Retinal pigment epithelial cell (primary cell): ENCODE measurements at regions not wholly inside any gene's neighbourhood (a gene's known extent, or its start where the extent isn't known, plus 50 kb on each side); places are given as distances from the start of the nearest gene placed in this dataset.

Experiments
- DNase-seq: peaks from one replicate; pipeline ENCODE4 v3.0.0-alpha.2; 2010; ENCODE audit warnings: low read depth
- H3K4me3 ChIP-seq: 2 replicates; pipeline ENCODE4 v1.5.1; 2011; ENCODE audit warnings: mild to moderate bottlenecking, low read length, control low read depth, moderate library complexity
- TF ChIP-seq, protein P1 (sequence below): conservative IDR thresholded peaks from 2 replicates; pipeline ENCODE4 v1.5.1; 2011; ENCODE audit warnings: low read depth, low read length, control low read depth, inconsistent platforms

GRCh38 chr1:10888791-10889649 lies 92.6 kb upstream of the CASZ1 start:
- DNase-seq = no peak
- TF ChIP-seq, protein P1, sequence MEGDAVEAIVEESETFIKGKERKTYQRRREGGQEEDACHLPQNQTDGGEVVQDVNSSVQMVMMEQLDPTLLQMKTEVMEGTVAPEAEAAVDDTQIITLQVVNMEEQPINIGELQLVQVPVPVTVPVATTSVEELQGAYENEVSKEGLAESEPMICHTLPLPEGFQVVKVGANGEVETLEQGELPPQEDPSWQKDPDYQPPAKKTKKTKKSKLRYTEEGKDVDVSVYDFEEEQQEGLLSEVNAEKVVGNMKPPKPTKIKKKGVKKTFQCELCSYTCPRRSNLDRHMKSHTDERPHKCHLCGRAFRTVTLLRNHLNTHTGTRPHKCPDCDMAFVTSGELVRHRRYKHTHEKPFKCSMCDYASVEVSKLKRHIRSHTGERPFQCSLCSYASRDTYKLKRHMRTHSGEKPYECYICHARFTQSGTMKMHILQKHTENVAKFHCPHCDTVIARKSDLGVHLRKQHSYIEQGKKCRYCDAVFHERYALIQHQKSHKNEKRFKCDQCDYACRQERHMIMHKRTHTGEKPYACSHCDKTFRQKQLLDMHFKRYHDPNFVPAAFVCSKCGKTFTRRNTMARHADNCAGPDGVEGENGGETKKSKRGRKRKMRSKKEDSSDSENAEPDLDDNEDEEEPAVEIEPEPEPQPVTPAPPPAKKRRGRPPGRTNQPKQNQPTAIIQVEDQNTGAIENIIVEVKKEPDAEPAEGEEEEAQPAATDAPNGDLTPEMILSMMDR = no peak
- H3K4me3 ChIP-seq = no peak overlapping the region

DNA sequence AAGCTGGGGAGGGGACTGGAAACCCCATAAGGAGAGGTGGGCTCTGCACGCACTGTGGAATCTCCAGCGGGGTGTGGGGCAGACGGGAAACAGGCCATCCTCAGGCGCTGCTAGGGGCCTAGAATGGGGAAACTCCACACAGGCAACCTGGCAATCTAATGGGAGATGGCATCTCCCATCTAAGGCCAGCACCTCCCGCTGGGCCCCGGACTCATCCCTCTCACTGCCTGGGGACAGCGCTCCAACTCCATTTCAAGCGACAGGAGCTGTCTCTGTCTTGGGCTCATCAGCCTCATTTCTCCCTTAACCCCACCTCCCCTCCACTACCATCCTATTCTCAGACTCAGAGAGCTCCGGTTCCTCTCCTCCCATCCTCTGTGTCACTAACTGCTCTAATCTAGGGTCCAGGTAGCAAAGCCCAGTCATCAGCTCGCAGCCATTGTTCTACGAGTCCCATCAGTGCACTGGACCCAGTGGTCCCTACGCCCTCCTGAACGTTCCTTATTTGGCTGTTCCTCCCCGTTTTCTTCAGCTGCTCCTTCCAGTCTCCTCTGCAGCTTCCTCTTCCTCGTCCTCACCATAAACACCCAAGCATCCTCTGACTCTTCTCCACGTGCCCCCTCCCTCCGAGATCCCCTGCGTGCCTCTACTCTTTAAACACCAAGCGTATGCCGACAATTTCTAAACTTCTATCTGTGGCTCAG lies 93.4 kb upstream of the CASZ1 start:
- TF ChIP-seq, protein P1 = no peak
- no peak for DNase-seq
- H3K4me3 ChIP-seq = no peak overlapping the region

GRCh38 chr1:10890491-10891071 lies 94.1 kb upstream of the CASZ1 start:
- no peak overlapping the region for H3K4me3 ChIP-seq
- DNase-seq = no peak
- TF ChIP-seq, protein P1 = no peak

GRCh38 chr1:10891091-10891490 lies 94.6 kb upstream of the CASZ1 start:
- TF ChIP-seq, protein P1 = no peak
- no peak for DNase-seq
- no peak overlapping the region for H3K4me3 ChIP-seq

- no peak overlapping the region for H3K4me3 ChIP-seq
- TF ChIP-seq, protein P1 = no peak
- DNase-seq = no peak
These were observed 96.0 kb upstream of the CASZ1 start for GRCh38 chr1:10892138-10893065.

DNA sequence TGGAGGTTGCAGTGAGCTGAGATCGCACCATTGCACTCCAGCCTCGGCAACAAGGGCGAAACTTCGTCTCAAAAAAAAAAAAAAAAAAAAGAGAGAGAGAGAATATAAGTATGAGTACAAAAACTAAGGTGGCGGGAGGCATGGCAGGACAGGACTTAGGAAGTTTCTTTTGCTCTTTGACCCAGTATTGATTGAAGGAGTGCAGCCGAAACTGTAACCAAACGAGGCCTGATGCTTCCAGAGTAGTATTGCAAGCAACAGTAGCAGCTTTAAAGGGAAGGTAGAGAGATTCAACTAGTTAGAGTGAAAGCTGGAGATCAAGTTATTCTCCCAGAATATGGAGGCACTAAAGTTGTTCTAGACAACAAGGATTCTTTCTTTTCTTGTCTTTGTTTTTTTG lies 99.2 kb upstream of the CASZ1 start:
- DNase-seq = no peak
- TF ChIP-seq, protein P1 = no peak
- no peak overlapping the region for H3K4me3 ChIP-seq
